SK-N-SH (cell line): ENCODE measurements at regions not wholly inside any gene's neighbourhood (a gene's known extent, or its start where the extent isn't known, plus 50 kb on each side); places are given as distances from the start of the nearest gene placed in this dataset.

Experiments used
- CTCF ChIA-PET: fragments of 300-600, 350-600 bp; formaldehyde crosslinking; extraction: SDS; loops from one replicate; lab custom pipeline; 2021; lab: Yijun Ruan, JAX
- POLR2A ChIA-PET: fragments of 350-600 bp; sonication (Branson Sonifier 250); formaldehyde crosslinking; extraction: SDS; loops from one replicate; lab custom pipeline; 2020; ENCODE audit warnings: antibody characterized with exemption, inconsistent platforms; lab: Yijun Ruan, JAX
- DNase-seq: peaks from one replicate; pipeline ENCODE4 v3.0.0; 2012
- H2AFZ ChIP-seq: fragments of 200-600 bp; sonication (generic); 2 replicates; pipeline ENCODE4 v1.8.1; 2016; ENCODE audit warnings: antibody characterized with exemption, mild to moderate bottlenecking, low read depth
- H3F3A ChIP-seq: fragments of 200-600 bp; sonication (generic); replicated peaks from 2 replicates; pipeline ENCODE3; 2016; ENCODE audit warnings: antibody characterized with exemption, mild to moderate bottlenecking; ENCODE audit not compliant: insufficient read depth
- H3K27ac ChIP-seq, 2 experiments: fragments of 200-500 bp in 1 of 2; fragments of 200-600 bp in 1 of 2; sonication (Bioruptor generic) in 1 of 2; sonication (generic), shearing (Covaris generic) in 1 of 2; 2 replicates each; pipeline versions ENCODE4 v1.5.1 to v1.6.1; 2014 to 2016; ENCODE audit warnings: low read depth in 2 of 2, inconsistent platforms in 1 of 2, low read length in 1 of 2, mild to moderate bottlenecking in 1 of 2, mixed read lengths in 1 of 2
- H3K27me3 ChIP-seq: fragments of 200-600 bp; sonication (generic), shearing (Covaris generic); 2 replicates; pipeline ENCODE4 v1.6.1; 2016; ENCODE audit warnings: mixed run types; ENCODE audit not compliant: insufficient read depth
- H3K36me3 ChIP-seq, 2 experiments: fragments of 200-500 bp in 1 of 2; fragments of 200-600 bp in 1 of 2; sonication (Bioruptor generic) in 1 of 2; sonication (generic) in 1 of 2; replicated peaks in 1 of 2; 2 replicates each; pipeline versions ENCODE3 to v1.5.1; 2014 to 2016; ENCODE audit warnings: low read length in 1 of 2, mild to moderate bottlenecking in 1 of 2; ENCODE audit not compliant: insufficient read depth in 2 of 2, control insufficient read depth in 1 of 2
- H3K4me1 ChIP-seq, 2 experiments: fragments of 200-500 bp in 1 of 2; fragments of 200-600 bp in 1 of 2; sonication (Bioruptor generic) in 1 of 2; sonication (generic), shearing (Covaris generic) in 1 of 2; 2 replicates each; pipeline versions ENCODE4 v1.5.1 to v1.6.1; 2014 to 2016; ENCODE audit warnings: low read depth in 1 of 2, low read length in 1 of 2, mixed run types in 1 of 2; ENCODE audit not compliant: insufficient read depth in 2 of 2, control insufficient read depth in 1 of 2
- H3K4me2 ChIP-seq: fragments of 200-600 bp; sonication (generic), shearing (Covaris generic); 2 replicates; pipeline ENCODE4 v1.6.1; 2017; ENCODE audit warnings: mixed run types
- H3K4me3 ChIP-seq, 2 experiments: fragments of 200-500 bp in 1 of 2; fragments of 200-600 bp in 1 of 2; sonication (Bioruptor generic) in 1 of 2; sonication (generic), shearing (Covaris generic) in 1 of 2; 2 replicates each; pipeline versions ENCODE4 v1.5.1 to v1.8.1; 2014 to 2016; ENCODE audit warnings: low read depth in 2 of 2, inconsistent platforms in 1 of 2, low read length in 1 of 2, mild to moderate bottlenecking in 1 of 2, mixed read lengths in 1 of 2, moderate library complexity in 1 of 2
- H3K79me2 ChIP-seq: fragments of 200-600 bp; sonication (generic); 2 replicates; pipeline ENCODE4 v1.8.1; 2017; ENCODE audit warnings: mild to moderate bottlenecking; ENCODE audit not compliant: insufficient read depth
- H3K9ac ChIP-seq: fragments of 200-600 bp; sonication (generic); 2 replicates; pipeline ENCODE4 v1.6.1; 2017; ENCODE audit warnings: mixed run types
- H3K9me2 ChIP-seq: fragments of 200-600 bp; sonication (generic); 2 replicates; pipeline ENCODE4 v1.6.1; 2017; ENCODE audit warnings: mixed run types
- H3K9me3 ChIP-seq: fragments of 200-600 bp; sonication (generic); 2 replicates; pipeline ENCODE4 v1.6.1; 2017; ENCODE audit warnings: mixed run types, mild to moderate bottlenecking, moderate library complexity
- H4K20me1 ChIP-seq: fragments of 200-600 bp; sonication (generic); 2 replicates; pipeline ENCODE4 v1.6.1; 2017; ENCODE audit warnings: mild to moderate bottlenecking, mixed run types; ENCODE audit not compliant: insufficient read depth
- CHD2 ChIP-seq: fragments of 150-350 bp; IDR thresholded peaks from 2 replicates; pipeline ENCODE4 v1.6.1; 2018; ENCODE audit warnings: low read length; ENCODE audit not compliant: partially characterized antibody
- EP300 ChIP-seq, 2 experiments: IDR thresholded peaks; 2 replicates each; pipeline versions ENCODE4 v1.4.0 to v1.6.1; 2012; ENCODE audit warnings: borderline replicate concordance in 1 of 2, low read depth in 1 of 2, low read length in 1 of 2
- EZH2phosphoT487 ChIP-seq: fragments of 200-600 bp; sonication (generic); IDR thresholded peaks from 2 replicates; pipeline ENCODE4 v1.6.1; 2017; ENCODE audit warnings: low read depth, mixed run types, mild to moderate bottlenecking, antibody characterized with exemption, moderate library complexity, borderline replicate concordance
- FOXJ3 ChIP-seq: sonication (generic); formaldehyde crosslinking; IDR thresholded peaks from 2 replicates; pipeline ENCODE4 v1.5.1; 2020; ENCODE audit warnings: mild to moderate bottlenecking, missing genetic modification reagents
- NRF1 ChIP-seq: IDR thresholded peaks from 2 replicates; pipeline ENCODE4 v1.6.1; 2012; ENCODE audit warnings: low read depth, mild to moderate bottlenecking, low read length
- REST ChIP-seq: IDR thresholded peaks from 2 replicates; pipeline ENCODE4 v1.6.1; 2012; ENCODE audit warnings: mild to moderate bottlenecking, low read depth, low read length, moderate library complexity
- TAF1 ChIP-seq: IDR thresholded peaks from 2 replicates; pipeline ENCODE4 v1.6.1; 2012; ENCODE audit warnings: low read depth, mild to moderate bottlenecking, low read length, moderate library complexity, borderline replicate concordance
- TEAD4 ChIP-seq: IDR thresholded peaks from 2 replicates; pipeline ENCODE4 v1.4.0; 2012; ENCODE audit warnings: mild to moderate bottlenecking, borderline replicate concordance; ENCODE audit not compliant: insufficient read depth
- USF1 ChIP-seq: IDR thresholded peaks from 2 replicates; pipeline ENCODE4 v1.4.0; 2012; ENCODE audit warnings: low read depth, borderline replicate concordance
- WGBS: methylation state at CpG from one replicate; pipeline ENCODE4 v1.1.6; 2017; ENCODE audit warnings: low lambda C conversion rate; 5-methylcytosine and 5-hydroxymethylcytosine counted together

- Histone ChIP-seq H3K27me3 (no peaks in the 10 kb centered on the region), H3K79me2 (no peaks in the 10 kb centered on the region), H3K9me3 (no peaks in the 10 kb centered on the region; the same call in 1 of the 2 replicates), H3K27ac (no peak overlapping the region), H3K9ac (no peak overlapping the region), H3K4me2 (no peak overlapping the region), H2AFZ (no peak overlapping the region), H3K4me3 (no peak overlapping the region), H3K4me1 (peaks cover 2 to 7% of the 10 kb centered on the region in 2 experiments; a peak in 2 of 4 replicates), H4K20me1 (no peaks in the 10 kb centered on the region), H3F3A (peaks cover 2% of the 10 kb centered on the region), H3K9me2 (no peaks in the 10 kb centered on the region), H3K36me3 (no peaks in the 10 kb centered on the region)
- ChIA-PET POLR2A (no interaction called here), CTCF (interaction anchor here (0.9 kb wide), 1 partner anchor 87 kb away, joined by 3 read pairs; no protein-coding TSS in a partner anchor)
- DNase-seq = no peak
- TF ChIP-seq CHD2 = no peak
- no peak for TF ChIP-seq TEAD4
- no peak for TF ChIP-seq REST
- TF ChIP-seq EP300 (IDR thresholded peaks at IDR 0.05; ENCODE audit: borderline replicate concordance in 1 of 2, low read depth in 1 of 2, low read length in 1 of 2) = no peak
- no peak for TF ChIP-seq TAF1
- WGBS = 93% methylated on average over 5 of the region's 5 CpGs
These were observed 321.5 kb upstream of the AKR1E2 start for GRCh38 chr10:4504550-4504949.

- 97% methylated on average over 2 of the region's 2 CpGs for WGBS
- POLR2A ChIA-PET = no interaction called here
- H3K27me3 ChIP-seq = no peaks in the 10 kb centered on the region
- no peak overlapping the region for H2AFZ ChIP-seq
- H3K9me2 ChIP-seq = no peaks in the 10 kb centered on the region
- DNase-seq = no peak
- CTCF ChIA-PET = interaction anchor here (1.2 to 2.1 kb wide), 2 partner anchors 154 to 264 kb away, joined by 3 to 8 read pairs; no protein-coding TSS in a partner anchor
- H3K4me3 ChIP-seq = no peak overlapping the region
- no peaks in the 10 kb centered on the region for H3K36me3 ChIP-seq
- no peaks in the 10 kb centered on the region for H3K79me2 ChIP-seq
- H3K27ac ChIP-seq = no peak overlapping the region
- H3F3A ChIP-seq = peaks cover 13% of the 10 kb centered on the region
- no peaks in the 10 kb centered on the region; the same call in 1 of the 2 replicates for H3K9me3 ChIP-seq
- H3K4me1 ChIP-seq = peaks cover 6 to 12% of the 10 kb centered on the region in 2 experiments
- H3K4me2 ChIP-seq = no peak overlapping the region
- H3K9ac ChIP-seq = no peak overlapping the region
- H4K20me1 ChIP-seq = no peaks in the 10 kb centered on the region
- TF ChIP-seq NRF1 (no peak), EZH2phosphoT487 (no peak), USF1 (no peak), REST (no peak), FOXJ3 (CRISPR knock-in tag) (no peak)
These were observed 322.9 kb upstream of the AKR1E2 start for GRCh38 chr10:4503076-4503475.
